ENCODE measurements at regions not wholly inside any gene's neighbourhood (a gene's known extent, or its start where the extent isn't known, plus 50 kb on each side); places are given as distances from the start of the nearest gene placed in this dataset.

DNA sequence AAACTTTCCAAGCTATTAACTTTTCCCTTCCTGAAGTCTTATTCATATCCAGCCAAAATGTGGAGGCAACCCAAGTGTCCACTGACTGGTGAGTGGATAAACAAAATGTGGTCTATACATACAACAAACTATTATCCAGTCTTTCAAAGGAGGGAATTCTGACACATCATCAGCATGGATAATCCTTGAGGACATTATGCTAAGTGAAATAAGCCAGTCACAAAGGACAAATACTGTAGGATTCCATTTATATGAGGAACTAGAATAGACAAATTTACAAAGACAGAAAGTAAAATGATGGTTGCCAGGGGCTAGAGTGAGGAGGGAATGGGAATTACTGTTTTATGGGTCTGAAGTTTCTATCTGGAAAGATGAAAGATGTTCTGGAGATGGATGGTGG lies 178.7 kb upstream of the PITX2 start:
- TF ChIP-seq EGR1 (IDR thresholded peaks at IDR 0.05; ENCODE audit: low read depth in 2 of 2) (no peak), TAF1 (conservative IDR thresholded peaks at IDR 0.05) (no peak), SP1 (IDR thresholded peaks at IDR 0.05) (no peak), YY1 (IDR thresholded peaks at IDR 0.05) (no peak), HNF4A (conservative IDR thresholded peaks at IDR 0.05) (no peak), GABPA (IDR thresholded peaks at IDR 0.05 in 1 of 2, conservative IDR thresholded peaks at IDR 0.05 in 1 of 2) (no peak), RAD21 (IDR thresholded peaks at IDR 0.05) (no peak)
- TF ChIP-seq, protein P1, sequence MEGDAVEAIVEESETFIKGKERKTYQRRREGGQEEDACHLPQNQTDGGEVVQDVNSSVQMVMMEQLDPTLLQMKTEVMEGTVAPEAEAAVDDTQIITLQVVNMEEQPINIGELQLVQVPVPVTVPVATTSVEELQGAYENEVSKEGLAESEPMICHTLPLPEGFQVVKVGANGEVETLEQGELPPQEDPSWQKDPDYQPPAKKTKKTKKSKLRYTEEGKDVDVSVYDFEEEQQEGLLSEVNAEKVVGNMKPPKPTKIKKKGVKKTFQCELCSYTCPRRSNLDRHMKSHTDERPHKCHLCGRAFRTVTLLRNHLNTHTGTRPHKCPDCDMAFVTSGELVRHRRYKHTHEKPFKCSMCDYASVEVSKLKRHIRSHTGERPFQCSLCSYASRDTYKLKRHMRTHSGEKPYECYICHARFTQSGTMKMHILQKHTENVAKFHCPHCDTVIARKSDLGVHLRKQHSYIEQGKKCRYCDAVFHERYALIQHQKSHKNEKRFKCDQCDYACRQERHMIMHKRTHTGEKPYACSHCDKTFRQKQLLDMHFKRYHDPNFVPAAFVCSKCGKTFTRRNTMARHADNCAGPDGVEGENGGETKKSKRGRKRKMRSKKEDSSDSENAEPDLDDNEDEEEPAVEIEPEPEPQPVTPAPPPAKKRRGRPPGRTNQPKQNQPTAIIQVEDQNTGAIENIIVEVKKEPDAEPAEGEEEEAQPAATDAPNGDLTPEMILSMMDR (IDR thresholded peaks at IDR 0.05; ENCODE audit: low read depth, low read length, missing input control): no peak
- TF ChIP-seq, protein P2, sequence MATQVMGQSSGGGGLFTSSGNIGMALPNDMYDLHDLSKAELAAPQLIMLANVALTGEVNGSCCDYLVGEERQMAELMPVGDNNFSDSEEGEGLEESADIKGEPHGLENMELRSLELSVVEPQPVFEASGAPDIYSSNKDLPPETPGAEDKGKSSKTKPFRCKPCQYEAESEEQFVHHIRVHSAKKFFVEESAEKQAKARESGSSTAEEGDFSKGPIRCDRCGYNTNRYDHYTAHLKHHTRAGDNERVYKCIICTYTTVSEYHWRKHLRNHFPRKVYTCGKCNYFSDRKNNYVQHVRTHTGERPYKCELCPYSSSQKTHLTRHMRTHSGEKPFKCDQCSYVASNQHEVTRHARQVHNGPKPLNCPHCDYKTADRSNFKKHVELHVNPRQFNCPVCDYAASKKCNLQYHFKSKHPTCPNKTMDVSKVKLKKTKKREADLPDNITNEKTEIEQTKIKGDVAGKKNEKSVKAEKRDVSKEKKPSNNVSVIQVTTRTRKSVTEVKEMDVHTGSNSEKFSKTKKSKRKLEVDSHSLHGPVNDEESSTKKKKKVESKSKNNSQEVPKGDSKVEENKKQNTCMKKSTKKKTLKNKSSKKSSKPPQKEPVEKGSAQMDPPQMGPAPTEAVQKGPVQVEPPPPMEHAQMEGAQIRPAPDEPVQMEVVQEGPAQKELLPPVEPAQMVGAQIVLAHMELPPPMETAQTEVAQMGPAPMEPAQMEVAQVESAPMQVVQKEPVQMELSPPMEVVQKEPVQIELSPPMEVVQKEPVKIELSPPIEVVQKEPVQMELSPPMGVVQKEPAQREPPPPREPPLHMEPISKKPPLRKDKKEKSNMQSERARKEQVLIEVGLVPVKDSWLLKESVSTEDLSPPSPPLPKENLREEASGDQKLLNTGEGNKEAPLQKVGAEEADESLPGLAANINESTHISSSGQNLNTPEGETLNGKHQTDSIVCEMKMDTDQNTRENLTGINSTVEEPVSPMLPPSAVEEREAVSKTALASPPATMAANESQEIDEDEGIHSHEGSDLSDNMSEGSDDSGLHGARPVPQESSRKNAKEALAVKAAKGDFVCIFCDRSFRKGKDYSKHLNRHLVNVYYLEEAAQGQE (IDR thresholded peaks at IDR 0.05): no peak
- TF ChIP-seq, protein P3, sequence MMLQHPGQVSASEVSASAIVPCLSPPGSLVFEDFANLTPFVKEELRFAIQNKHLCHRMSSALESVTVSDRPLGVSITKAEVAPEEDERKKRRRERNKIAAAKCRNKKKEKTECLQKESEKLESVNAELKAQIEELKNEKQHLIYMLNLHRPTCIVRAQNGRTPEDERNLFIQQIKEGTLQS (IDR thresholded peaks at IDR 0.05): no peak
- peaks cover 0 to 4% (median 0%) of the 10 kb centered on the region in 4 donors for H3K27me3 ChIP-seq (ENCODE audit: control insufficient read depth in 4 of 4, insufficient read depth in 4 of 4, low read length in 3 of 4)
- DNase-seq (ENCODE audit: low spot score): no peak
- no peak overlapping the region for H3K27ac ChIP-seq (ENCODE audit: low read depth in 1 of 2, low read length in 2 of 2)
- no peak overlapping the region for H3K4me3 ChIP-seq (ENCODE audit: low read depth in 1 of 3, low read length in 3 of 3)
- H3K9ac ChIP-seq (ENCODE audit: low read depth in 1 of 2, low read length in 2 of 2): no peak overlapping the region
- peaks cover 0 to 2% (median 0%) of the 10 kb centered on the region in 4 donors for H3K9me3 ChIP-seq (ENCODE audit: control insufficient read depth in 4 of 4, low read length in 3 of 4)
- no peaks in the 10 kb centered on the region for H3K36me3 ChIP-seq (ENCODE audit: control insufficient read depth in 4 of 4, insufficient read depth in 3 of 4, low read depth in 1 of 4, low read length in 3 of 4)
- no peaks in the 10 kb centered on the region for H3K4me1 ChIP-seq (ENCODE audit: control insufficient read depth in 4 of 4, insufficient read depth in 4 of 4, low read length in 3 of 4)

DNA sequence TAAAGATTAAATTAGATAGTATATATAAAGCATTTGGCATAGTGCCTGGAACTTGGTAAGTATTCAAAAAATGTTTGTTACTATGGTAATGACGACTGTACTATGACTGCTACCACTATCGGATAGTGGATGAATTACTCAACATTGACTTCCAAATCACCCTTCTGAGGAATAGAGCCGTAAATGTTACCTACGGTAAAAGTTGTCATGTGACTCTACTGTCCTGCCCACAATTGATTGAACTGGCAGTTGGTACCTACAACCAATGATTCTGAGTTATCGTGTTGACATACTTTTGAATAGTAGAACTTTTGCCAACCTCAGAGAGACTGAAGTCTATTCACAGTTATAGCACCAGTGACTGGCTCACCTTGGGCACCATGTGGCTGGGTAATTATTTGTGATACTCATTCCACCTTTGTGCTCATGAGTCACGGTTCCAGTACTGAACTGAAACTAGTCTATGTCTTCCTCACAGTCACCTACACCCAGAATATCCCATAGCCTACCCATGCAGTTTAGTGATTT lies 185.5 kb upstream of the PITX2 start:
- Histone ChIP-seq H3K9me3 (ENCODE audit: control insufficient read depth in 4 of 4, low read length in 3 of 4) (no peaks in the 10 kb centered on the region), H3K36me3 (ENCODE audit: control insufficient read depth in 4 of 4, insufficient read depth in 3 of 4, low read depth in 1 of 4, low read length in 3 of 4) (no peaks in the 10 kb centered on the region), H3K4me3 (ENCODE audit: low read depth in 1 of 3, low read length in 3 of 3) (no peak overlapping the region), H3K27ac (ENCODE audit: low read depth in 1 of 2, low read length in 2 of 2) (no peak overlapping the region), H3K27me3 (ENCODE audit: control insufficient read depth in 4 of 4, insufficient read depth in 4 of 4, low read length in 3 of 4) (no peaks in the 10 kb centered on the region), H3K9ac (ENCODE audit: low read depth in 1 of 2, low read length in 2 of 2) (no peak overlapping the region), H3K4me1 (ENCODE audit: control insufficient read depth in 4 of 4, insufficient read depth in 4 of 4, low read length in 3 of 4) (no peaks in the 10 kb centered on the region)
- TF ChIP-seq EGR1 (IDR thresholded peaks at IDR 0.05; ENCODE audit: low read depth in 2 of 2) (no peak), NR2F2 (IDR thresholded peaks at IDR 0.05) (no peak)
- no peak for DNase-seq (ENCODE audit: low spot score)
- WGBS: 77% methylated on average over 6 of the region's 6 CpGs

DNA sequence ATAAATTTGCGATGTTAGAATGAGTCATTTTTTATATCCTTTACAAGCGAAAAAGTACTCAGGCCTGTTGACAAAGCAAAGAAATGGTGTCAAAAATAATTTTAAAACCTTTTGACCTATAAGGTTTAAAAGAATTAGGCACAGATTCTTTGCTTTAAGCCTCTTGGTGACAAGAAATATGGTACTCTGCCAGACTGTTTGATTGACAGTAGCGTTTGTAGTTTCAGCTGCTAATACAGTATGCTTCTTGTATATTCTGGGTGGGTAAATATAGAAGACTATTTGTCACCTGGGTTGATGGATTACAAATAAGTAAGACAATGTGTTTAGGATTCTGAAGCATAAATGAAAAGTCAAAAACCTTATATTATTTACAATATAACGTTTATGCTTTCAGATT lies 193.1 kb upstream of the PITX2 start:
- TF ChIP-seq TAF1 (conservative IDR thresholded peaks at IDR 0.05) (no peak), GABPA (IDR thresholded peaks at IDR 0.05 in 1 of 2, conservative IDR thresholded peaks at IDR 0.05 in 1 of 2) (no peak)
- TF ChIP-seq, protein P2 (IDR thresholded peaks at IDR 0.05): no peak
- 78% methylated on average over 4 of the region's 4 CpGs for WGBS
- Histone ChIP-seq H3K27ac (ENCODE audit: low read depth in 1 of 2, low read length in 2 of 2) (no peak overlapping the region), H3K9me3 (ENCODE audit: control insufficient read depth in 4 of 4, low read length in 3 of 4) (no peaks in the 10 kb centered on the region), H3K4me3 (ENCODE audit: low read depth in 1 of 3, low read length in 3 of 3) (no peak overlapping the region), H3K9ac (ENCODE audit: low read depth in 1 of 2, low read length in 2 of 2) (no peak overlapping the region), H3K36me3 (ENCODE audit: control insufficient read depth in 4 of 4, insufficient read depth in 3 of 4, low read depth in 1 of 4, low read length in 3 of 4) (no peaks in the 10 kb centered on the region), H3K27me3 (ENCODE audit: control insufficient read depth in 4 of 4, insufficient read depth in 4 of 4, low read length in 3 of 4) (peaks cover 0 to 8% (median 0%) of the 10 kb centered on the region in 4 donors), H3K4me1 (ENCODE audit: control insufficient read depth in 4 of 4, insufficient read depth in 4 of 4, low read length in 3 of 4) (no peaks in the 10 kb centered on the region)
- no peak for DNase-seq (ENCODE audit: low spot score)

Measured in liver (tissue), 8 donors.